ENCODE measurements at regions not wholly inside any gene's neighbourhood (a gene's known extent, or its start where the extent isn't known, plus 50 kb on each side); places are given as distances from the start of the nearest gene placed in this dataset.

- no peak for DNase-seq (ENCODE audit: low read depth)
Measured at GRCh38 chr21:43317959-43318358, 109.0 kb downstream of the SIK1 start.

- no peak for DNase-seq (ENCODE audit: low read depth)
Measured at GRCh38 chr21:43317254-43317748, 109.6 kb downstream of the SIK1 start.

- no peak for DNase-seq (ENCODE audit: low read depth)
Measured at GRCh38 chr21:43316156-43316845, 110.6 kb downstream of the SIK1 start.

GRCh38 chr21:43315244-43316137, 111.4 kb downstream of the SIK1 start:
- no peak for DNase-seq (ENCODE audit: low read depth)

GRCh38 chr21:43313939-43314405, 113.0 kb downstream of the SIK1 start:
- DNase-seq (ENCODE audit: low read depth), result no peak

GRCh38 chr21:43313221-43313938, 113.6 kb downstream of the SIK1 start:
- no peak for DNase-seq (ENCODE audit: low read depth)

GRCh38 chr21:43312751-43313169, 114.2 kb downstream of the SIK1 start:
- no peak for DNase-seq (ENCODE audit: low read depth)

- DNase-seq (ENCODE audit: low read depth), result no peak
Measured at GRCh38 chr21:43312011-43312410, 114.9 kb downstream of the SIK1 start.

GRCh38 chr21:43311301-43311817, 115.6 kb downstream of the SIK1 start:
- no peak for DNase-seq (ENCODE audit: low read depth)

GRCh38 chr21:43308815-43309283, 118.1 kb downstream of the SIK1 start:
- DNase-seq (ENCODE audit: low read depth), result no peak

GRCh38 chr21:43308101-43308814, 118.7 kb downstream of the SIK1 start:
- no peak for DNase-seq (ENCODE audit: low read depth)

GRCh38 chr21:43307677-43308070, 119.3 kb downstream of the SIK1 start:
- no peak for DNase-seq (ENCODE audit: low read depth)

GRCh38 chr21:43306911-43307676, 119.8 kb downstream of the SIK1 start:
- no peak for DNase-seq (ENCODE audit: low read depth)

- DNase-seq (ENCODE audit: low read depth), result no peak
Measured at GRCh38 chr21:43306391-43306790, 120.5 kb downstream of the SIK1 start.

- DNase-seq (ENCODE audit: low read depth), result no peak
Measured at GRCh38 chr21:43305811-43306311, 121.1 kb downstream of the SIK1 start.

GRCh38 chr21:43305336-43305665, 121.6 kb downstream of the SIK1 start:
- DNase-seq (ENCODE audit: low read depth), result no peak

- no peak for DNase-seq (ENCODE audit: low read depth)
Measured at GRCh38 chr21:43304621-43305335, 122.2 kb downstream of the SIK1 start.

- no peak for DNase-seq (ENCODE audit: low read depth)
Measured at GRCh38 chr21:43304206-43304605, 122.7 kb downstream of the SIK1 start.

GRCh38 chr21:43303275-43304178, 123.4 kb downstream of the SIK1 start:
- DNase-seq (ENCODE audit: low read depth), result no peak
